Fibroblast of pulmonary artery (primary cell): ENCODE measurements at regions not wholly inside any gene's neighbourhood (a gene's known extent, or its start where the extent isn't known, plus 50 kb on each side); places are given as distances from the start of the nearest gene placed in this dataset.

Experiments used
- DNase-seq: peaks from one replicate; pipeline ENCODE4 v3.0.0-alpha.2; 2010; ENCODE audit warnings: low read depth
- H3K4me3 ChIP-seq: replicated peaks from 2 replicates; pipeline ENCODE4 v1.5.1; 2011; ENCODE audit warnings: low read depth, mild to moderate bottlenecking, control low read depth, low read length, moderate library complexity
- CTCF ChIP-seq: IDR thresholded peaks from 2 replicates; pipeline ENCODE4 v1.5.1; 2011; ENCODE audit warnings: mild to moderate bottlenecking, control low read depth, low read length, inconsistent platforms; ENCODE audit errors: missing control alignments

- no peak for TF ChIP-seq CTCF
- H3K4me3 ChIP-seq, result no peak overlapping the region
- DNase-seq, result no peak
Measured at GRCh38 chr14:62357362-62357761, 595.1 kb downstream of the SNAPC1 start.

- no peak overlapping the region for H3K4me3 ChIP-seq
- TF ChIP-seq CTCF, result no peak
- DNase-seq, result peak; percentile 8
Measured at GRCh38 chr14:62364161-62364560, 601.9 kb downstream of the SNAPC1 start.

- H3K4me3 ChIP-seq, result no peak overlapping the region
- no peak for TF ChIP-seq CTCF
- DNase-seq, result no peak
Measured at GRCh38 chr14:62364800-62365280, 602.6 kb downstream of the SNAPC1 start.

GRCh38 chr14:62369919-62370560 is 607.8 kb downstream of the SNAPC1 start:
- no peak overlapping the region for H3K4me3 ChIP-seq
- DNase-seq, result no peak
- no peak for TF ChIP-seq CTCF

- no peak for TF ChIP-seq CTCF
- H3K4me3 ChIP-seq, result no peak overlapping the region
- no peak for DNase-seq
Measured at GRCh38 chr14:62373944-62374343, 611.7 kb downstream of the SNAPC1 start.

- DNase-seq, result no peak
- no peak for TF ChIP-seq CTCF
- H3K4me3 ChIP-seq, result no peak overlapping the region
Measured at GRCh38 chr14:62378057-62378456, 615.8 kb downstream of the SNAPC1 start.
